ENCODE measurements at regions not wholly inside any gene's neighbourhood (a gene's known extent, or its start where the extent isn't known, plus 50 kb on each side); places are given as distances from the start of the nearest gene placed in this dataset.

GRCh38 chr2:150917961-150918713 lies 343.5 kb downstream of the RBM43 start:
- Mint-ChIP-seq H3K4me1 (peaks cover 5% of the 10 kb centered on the region), H3K27ac (ENCODE audit: unreplicated experiment) (no peak overlapping the region), H3K9me3 (peaks cover 11% of the 10 kb centered on the region), H3K27me3 (ENCODE audit: low read depth) (no peaks in the 10 kb centered on the region), H3K4me3 (no peak overlapping the region), H3K36me3 (ENCODE audit: low read depth) (no peaks in the 10 kb centered on the region)
- no peak for DNase-seq (ENCODE audit: low read depth, low spot score)
- TF ChIP-seq CTCF (conservative IDR thresholded peaks at IDR 0.05) = no peak

DNA sequence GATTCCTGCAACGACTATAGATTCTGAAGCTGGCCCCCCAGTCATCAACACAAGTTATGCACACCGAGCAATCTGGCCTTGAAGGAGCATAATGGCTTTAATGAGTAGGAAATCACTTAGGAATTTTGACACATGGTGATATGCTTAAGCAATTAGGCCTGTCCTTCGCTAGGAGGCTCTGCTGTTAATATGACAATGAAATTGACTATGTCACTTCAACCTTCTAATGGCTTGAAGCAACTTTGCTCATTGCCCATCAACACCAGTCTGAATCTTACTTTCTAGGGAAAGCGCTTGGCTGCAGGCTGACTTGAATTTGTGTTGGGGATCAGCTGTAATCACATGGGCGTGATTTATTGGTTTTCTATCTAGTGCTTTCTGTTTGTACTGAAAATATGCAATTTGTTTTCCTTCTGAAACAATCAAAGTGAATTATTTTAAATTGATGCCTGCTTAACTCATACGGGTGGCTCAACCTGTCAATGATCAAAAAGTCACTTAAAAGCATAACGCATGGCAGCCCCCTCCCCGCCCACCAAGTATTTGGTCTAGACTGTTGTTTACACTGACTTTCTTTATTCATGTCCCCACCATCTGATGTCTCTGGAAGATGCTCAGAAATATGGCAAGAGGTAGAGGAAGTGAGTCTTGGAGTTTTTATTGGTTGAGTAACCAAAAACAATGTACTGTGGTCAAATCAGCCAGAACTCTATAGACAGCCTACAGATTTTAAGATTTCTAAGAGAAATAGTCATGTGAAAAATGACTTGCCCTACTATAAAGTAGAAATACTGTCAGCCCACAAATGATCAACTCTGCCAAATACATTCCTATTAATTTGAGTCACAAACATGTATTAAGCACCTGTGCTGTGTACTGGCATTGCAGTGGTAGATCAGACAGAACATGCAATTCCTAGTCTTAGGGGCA lies 344.9 kb downstream of the RBM43 start:
- Mint-ChIP-seq H3K36me3 (ENCODE audit: low read depth) (no peaks in the 10 kb centered on the region), H3K27ac (ENCODE audit: unreplicated experiment) (no peak overlapping the region), H3K27me3 (ENCODE audit: low read depth) (no peaks in the 10 kb centered on the region), H3K4me1 (peaks cover 9% of the 10 kb centered on the region), H3K4me3 (no peak overlapping the region), H3K9me3 (peaks cover 7% of the 10 kb centered on the region)
- no peak for DNase-seq (ENCODE audit: low read depth, low spot score)
- no peak for TF ChIP-seq CTCF (conservative IDR thresholded peaks at IDR 0.05)

- Mint-ChIP-seq H3K4me1 (peaks cover 8% of the 10 kb centered on the region), H3K27ac (ENCODE audit: unreplicated experiment) (peak overlapping the region; percentile 88), H3K36me3 (ENCODE audit: low read depth) (peaks cover 3% of the 10 kb centered on the region), H3K27me3 (ENCODE audit: low read depth) (no peaks in the 10 kb centered on the region), H3K4me3 (no peak overlapping the region), H3K9me3 (peaks cover 4% of the 10 kb centered on the region)
- no peak for DNase-seq (ENCODE audit: low read depth, low spot score)
- no peak for TF ChIP-seq CTCF (conservative IDR thresholded peaks at IDR 0.05)
Observed at GRCh38 chr2:150911766-150912280, 349.8 kb downstream of the RBM43 start.

DNA sequence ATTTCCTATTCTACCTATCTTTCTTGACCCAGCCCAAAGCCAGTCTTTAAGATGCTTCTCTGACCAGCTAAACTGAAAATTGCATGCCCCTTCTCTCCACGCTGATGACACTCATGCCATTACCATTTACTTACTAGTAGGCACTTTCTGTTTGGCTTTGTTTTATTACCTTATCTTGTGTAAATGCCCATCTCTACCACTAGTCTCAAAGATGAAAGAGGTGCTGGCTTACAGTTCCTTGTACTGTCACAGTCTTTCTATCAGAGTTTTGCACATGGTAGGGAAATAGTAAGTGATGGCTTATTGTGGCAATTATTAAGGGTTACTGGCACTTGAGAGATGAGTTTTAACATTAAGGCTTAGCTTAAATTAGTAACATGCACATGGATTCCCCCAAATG lies 352.1 kb downstream of the RBM43 start:
- Mint-ChIP-seq H3K4me1 (peaks cover 7% of the 10 kb centered on the region), H3K4me3 (no peak overlapping the region), H3K27me3 (ENCODE audit: low read depth) (no peaks in the 10 kb centered on the region), H3K36me3 (ENCODE audit: low read depth) (peaks cover 5% of the 10 kb centered on the region), H3K9me3 (peaks cover 7% of the 10 kb centered on the region), H3K27ac (ENCODE audit: unreplicated experiment) (no peak overlapping the region)
- peak; percentile 49 for TF ChIP-seq CTCF (conservative IDR thresholded peaks at IDR 0.05)
- no peak for DNase-seq (ENCODE audit: low read depth, low spot score)

- no peak for DNase-seq (ENCODE audit: low read depth, low spot score)
- Mint-ChIP-seq H3K27ac (ENCODE audit: unreplicated experiment) (no peak overlapping the region), H3K27me3 (ENCODE audit: low read depth) (no peaks in the 10 kb centered on the region), H3K36me3 (ENCODE audit: low read depth) (peaks cover 8% of the 10 kb centered on the region), H3K4me1 (peaks cover 9% of the 10 kb centered on the region), H3K4me3 (no peak overlapping the region), H3K9me3 (peaks cover 7% of the 10 kb centered on the region)
- TF ChIP-seq CTCF (conservative IDR thresholded peaks at IDR 0.05) = no peak
Observed at GRCh38 chr2:150909090-150909489, 352.6 kb downstream of the RBM43 start.

All from neural crest cell (in vitro differentiated cells).